ENCODE measurements at regions not wholly inside any gene's neighbourhood (a gene's known extent, or its start where the extent isn't known, plus 50 kb on each side); places are given as distances from the start of the nearest gene placed in this dataset.

DNA sequence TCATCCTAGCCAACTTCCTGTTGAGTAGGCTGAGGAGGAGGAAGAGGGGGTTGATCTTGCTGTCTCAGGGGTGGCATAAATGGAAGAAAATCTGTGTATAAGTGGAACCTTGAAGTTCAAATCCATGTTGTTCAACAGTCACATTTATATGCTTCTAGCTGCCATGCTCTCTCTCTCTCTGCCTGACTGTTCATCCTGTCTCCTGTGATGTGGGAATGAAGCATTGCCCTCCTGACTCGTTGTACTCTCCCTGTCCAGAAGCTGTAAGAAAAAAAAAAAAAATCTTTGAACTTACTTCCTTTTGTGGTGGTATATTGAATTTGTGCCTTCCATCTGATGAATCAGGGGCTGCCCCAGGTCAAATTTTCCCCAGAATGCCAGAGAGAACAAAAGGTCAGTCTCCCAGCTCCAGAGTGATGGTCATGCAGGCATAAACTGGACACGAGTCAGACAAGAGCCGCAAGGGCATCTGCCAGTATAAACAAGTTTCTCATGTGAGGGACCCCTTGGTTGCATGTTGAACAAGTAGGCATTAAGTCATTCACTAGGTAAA lies 257.0 kb downstream of the IDS start:
- no peaks in the 10 kb centered on the region for H3K36me3 ChIP-seq (ENCODE audit: control insufficient read depth, insufficient read depth, low read length)
- H3K9me3 ChIP-seq (ENCODE audit: control insufficient read depth, insufficient read depth, low read depth, low read length), result no peaks in the 10 kb centered on the region
- no peak overlapping the region for H3K9ac ChIP-seq (ENCODE audit: insufficient read depth, low read length)
- no peaks in the 10 kb centered on the region for H4K20me1 ChIP-seq (ENCODE audit: control insufficient read depth, extremely low read depth, insufficient read depth, low read length)
- peak in 1 of 2 donors; percentile 59 for DNase-seq (ENCODE audit: low read depth in 2 of 2)
- H3K4me3 ChIP-seq (replicated peaks in 1 of 4; ENCODE audit: control extremely low read depth in 1 of 4, insufficient read depth in 1 of 4, low read depth in 3 of 4, low read length in 4 of 4), result no peak overlapping the region
- no peak overlapping the region for H3K27ac ChIP-seq (ENCODE audit: insufficient read depth, low read length)
- no peaks in the 10 kb centered on the region for H3K79me2 ChIP-seq (ENCODE audit: control insufficient read depth, insufficient read depth, low read length)
- H2AFZ ChIP-seq (ENCODE audit: low read length), result no peak overlapping the region
- TF ChIP-seq, protein P1, sequence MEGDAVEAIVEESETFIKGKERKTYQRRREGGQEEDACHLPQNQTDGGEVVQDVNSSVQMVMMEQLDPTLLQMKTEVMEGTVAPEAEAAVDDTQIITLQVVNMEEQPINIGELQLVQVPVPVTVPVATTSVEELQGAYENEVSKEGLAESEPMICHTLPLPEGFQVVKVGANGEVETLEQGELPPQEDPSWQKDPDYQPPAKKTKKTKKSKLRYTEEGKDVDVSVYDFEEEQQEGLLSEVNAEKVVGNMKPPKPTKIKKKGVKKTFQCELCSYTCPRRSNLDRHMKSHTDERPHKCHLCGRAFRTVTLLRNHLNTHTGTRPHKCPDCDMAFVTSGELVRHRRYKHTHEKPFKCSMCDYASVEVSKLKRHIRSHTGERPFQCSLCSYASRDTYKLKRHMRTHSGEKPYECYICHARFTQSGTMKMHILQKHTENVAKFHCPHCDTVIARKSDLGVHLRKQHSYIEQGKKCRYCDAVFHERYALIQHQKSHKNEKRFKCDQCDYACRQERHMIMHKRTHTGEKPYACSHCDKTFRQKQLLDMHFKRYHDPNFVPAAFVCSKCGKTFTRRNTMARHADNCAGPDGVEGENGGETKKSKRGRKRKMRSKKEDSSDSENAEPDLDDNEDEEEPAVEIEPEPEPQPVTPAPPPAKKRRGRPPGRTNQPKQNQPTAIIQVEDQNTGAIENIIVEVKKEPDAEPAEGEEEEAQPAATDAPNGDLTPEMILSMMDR (conservative IDR thresholded peaks at IDR 0.05 in 1 of 2, IDR thresholded peaks at IDR 0.05 in 1 of 2; ENCODE audit: low read depth in 1 of 2, low read length in 2 of 2), result no peak
- no peak for TF ChIP-seq EZH2 (IDR thresholded peaks at IDR 0.05; ENCODE audit: low read length, missing control alignments)
- H3K4me2 ChIP-seq (ENCODE audit: extremely low read depth, insufficient read depth, low read length), result no peak overlapping the region
- H3K27me3 ChIP-seq (ENCODE audit: control insufficient read depth, insufficient read depth, low read length), result no peaks in the 10 kb centered on the region
- H3K4me1 ChIP-seq (ENCODE audit: control insufficient read depth, extremely low read depth, insufficient read depth, low read length), result no peaks in the 10 kb centered on the region

DNA sequence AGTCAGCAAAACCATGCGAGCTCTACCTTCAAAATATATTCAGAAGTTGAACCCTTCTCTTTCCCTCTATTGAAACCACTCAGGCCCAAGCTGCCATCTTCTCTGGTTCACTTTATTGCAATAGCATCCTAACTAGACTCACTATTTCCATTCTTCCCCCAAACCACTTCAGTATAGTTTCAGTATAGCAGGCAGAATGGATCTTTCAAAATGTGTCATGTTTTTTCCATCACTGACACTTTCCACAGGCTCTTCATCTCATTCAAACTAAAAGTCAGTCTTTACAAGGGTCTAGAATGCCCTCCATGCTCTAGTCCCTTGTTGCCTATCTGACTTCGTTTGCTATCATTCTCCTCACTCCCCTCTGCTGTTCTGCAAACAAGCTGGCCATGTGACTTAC lies 274.4 kb downstream of the IDS start:
- Histone ChIP-seq H3K27me3 (ENCODE audit: control insufficient read depth, insufficient read depth, low read length) (no peaks in the 10 kb centered on the region), H3K4me2 (ENCODE audit: extremely low read depth, insufficient read depth, low read length) (no peak overlapping the region), H3K4me3 (replicated peaks in 1 of 4; ENCODE audit: control extremely low read depth in 1 of 4, insufficient read depth in 1 of 4, low read depth in 3 of 4, low read length in 4 of 4) (no peak overlapping the region), H3K9ac (ENCODE audit: insufficient read depth, low read length) (no peak overlapping the region), H4K20me1 (ENCODE audit: control insufficient read depth, extremely low read depth, insufficient read depth, low read length) (no peaks in the 10 kb centered on the region), H2AFZ (ENCODE audit: low read length) (no peak overlapping the region), H3K79me2 (ENCODE audit: control insufficient read depth, insufficient read depth, low read length) (no peaks in the 10 kb centered on the region), H3K9me3 (ENCODE audit: control insufficient read depth, insufficient read depth, low read depth, low read length) (no peaks in the 10 kb centered on the region), H3K27ac (ENCODE audit: insufficient read depth, low read length) (no peak overlapping the region), H3K36me3 (ENCODE audit: control insufficient read depth, insufficient read depth, low read length) (no peaks in the 10 kb centered on the region), H3K4me1 (ENCODE audit: control insufficient read depth, extremely low read depth, insufficient read depth, low read length) (no peaks in the 10 kb centered on the region)
- no peak for TF ChIP-seq EZH2 (IDR thresholded peaks at IDR 0.05; ENCODE audit: low read length, missing control alignments)
- TF ChIP-seq, protein P1 (conservative IDR thresholded peaks at IDR 0.05 in 1 of 2, IDR thresholded peaks at IDR 0.05 in 1 of 2; ENCODE audit: low read depth in 1 of 2, low read length in 2 of 2), result no peak
- no peak for DNase-seq (ENCODE audit: low read depth in 2 of 2)

DNA sequence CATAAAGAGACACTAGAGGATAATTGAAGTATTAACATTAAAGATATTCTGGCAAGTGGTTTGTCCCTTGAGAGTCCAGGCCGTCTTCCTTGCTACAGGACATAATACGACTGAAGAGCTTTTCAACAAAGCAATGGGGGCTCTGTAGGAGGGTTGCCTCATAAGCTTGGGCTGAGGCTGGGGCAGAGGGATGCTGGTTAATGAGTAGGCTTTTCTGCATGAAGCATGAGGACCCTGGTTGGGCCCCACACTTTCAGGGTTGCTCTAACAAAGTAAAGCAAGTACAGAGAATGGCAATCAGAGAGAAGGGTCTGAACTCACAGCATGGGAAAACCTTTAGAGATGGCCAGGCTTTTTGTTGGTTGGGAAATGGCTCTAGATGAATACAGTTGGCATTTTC lies 281.3 kb downstream of the IDS start:
- DNase-seq (ENCODE audit: low read depth in 2 of 2), result no peak
- Histone ChIP-seq H3K4me3 (replicated peaks in 1 of 4; ENCODE audit: control extremely low read depth in 1 of 4, insufficient read depth in 1 of 4, low read depth in 3 of 4, low read length in 4 of 4) (no peak overlapping the region), H4K20me1 (ENCODE audit: control insufficient read depth, extremely low read depth, insufficient read depth, low read length) (no peaks in the 10 kb centered on the region), H3K4me2 (ENCODE audit: extremely low read depth, insufficient read depth, low read length) (no peak overlapping the region), H3K27ac (ENCODE audit: insufficient read depth, low read length) (no peak overlapping the region), H3K36me3 (ENCODE audit: control insufficient read depth, insufficient read depth, low read length) (no peaks in the 10 kb centered on the region), H2AFZ (ENCODE audit: low read length) (no peak overlapping the region), H3K4me1 (ENCODE audit: control insufficient read depth, extremely low read depth, insufficient read depth, low read length) (no peaks in the 10 kb centered on the region), H3K27me3 (ENCODE audit: control insufficient read depth, insufficient read depth, low read length) (no peaks in the 10 kb centered on the region), H3K9ac (ENCODE audit: insufficient read depth, low read length) (no peak overlapping the region), H3K9me3 (ENCODE audit: control insufficient read depth, insufficient read depth, low read depth, low read length) (no peaks in the 10 kb centered on the region), H3K79me2 (ENCODE audit: control insufficient read depth, insufficient read depth, low read length) (no peaks in the 10 kb centered on the region)
- TF ChIP-seq, protein P1 (conservative IDR thresholded peaks at IDR 0.05 in 1 of 2, IDR thresholded peaks at IDR 0.05 in 1 of 2; ENCODE audit: low read depth in 1 of 2, low read length in 2 of 2), result no peak
- no peak for TF ChIP-seq EZH2 (IDR thresholded peaks at IDR 0.05; ENCODE audit: low read length, missing control alignments)
